ENCODE measurements at regions not wholly inside any gene's neighbourhood (a gene's known extent, or its start where the extent isn't known, plus 50 kb on each side); places are given as distances from the start of the nearest gene placed in this dataset.

- no peak for DNase-seq (ENCODE audit: extremely low read depth, low read depth, low spot score)
Observed at GRCh38 chr5:165119175-165119574, 1613.8 kb downstream of the MAT2B start.

GRCh38 chr5:165126598-165126997 is 1621.2 kb downstream of the MAT2B start:
- DNase-seq (ENCODE audit: extremely low read depth, low read depth, low spot score): no peak

- DNase-seq (ENCODE audit: extremely low read depth, low read depth, low spot score): no peak
Observed at GRCh38 chr5:165127941-165128340, 1622.5 kb downstream of the MAT2B start.

- no peak for DNase-seq (ENCODE audit: extremely low read depth, low read depth, low spot score)
Observed at GRCh38 chr5:165130656-165131055, 1625.2 kb downstream of the MAT2B start.

- DNase-seq (ENCODE audit: extremely low read depth, low read depth, low spot score): no peak
Observed at GRCh38 chr5:165134155-165134554, 1628.7 kb downstream of the MAT2B start.

- DNase-seq (ENCODE audit: extremely low read depth, low read depth, low spot score): no peak
Observed at GRCh38 chr5:165135565-165135964, 1630.1 kb downstream of the MAT2B start.

- DNase-seq (ENCODE audit: extremely low read depth, low read depth, low spot score): no peak
Observed at GRCh38 chr5:165137701-165138100, 1632.3 kb downstream of the MAT2B start.

- DNase-seq (ENCODE audit: extremely low read depth, low read depth, low spot score): no peak
Observed at GRCh38 chr5:165138236-165138635, 1632.8 kb downstream of the MAT2B start.

GRCh38 chr5:165139262-165139661 is 1633.8 kb downstream of the MAT2B start:
- DNase-seq (ENCODE audit: extremely low read depth, low read depth, low spot score): no peak

- no peak for DNase-seq (ENCODE audit: extremely low read depth, low read depth, low spot score)
Observed at GRCh38 chr5:165139721-165140120, 1634.3 kb downstream of the MAT2B start.

GRCh38 chr5:165143741-165144140 is 1638.3 kb downstream of the MAT2B start:
- no peak for DNase-seq (ENCODE audit: extremely low read depth, low read depth, low spot score)

- no peak for DNase-seq (ENCODE audit: extremely low read depth, low read depth, low spot score)
Observed at GRCh38 chr5:165149431-165149830, 1644.0 kb downstream of the MAT2B start.

GRCh38 chr5:165152058-165152457 is 1646.6 kb downstream of the MAT2B start:
- no peak for DNase-seq (ENCODE audit: extremely low read depth, low read depth, low spot score)

- DNase-seq (ENCODE audit: extremely low read depth, low read depth, low spot score): no peak
Observed at GRCh38 chr5:165157219-165157618, 1651.8 kb downstream of the MAT2B start.

GRCh38 chr5:165161204-165161603 is 1655.8 kb downstream of the MAT2B start:
- DNase-seq (ENCODE audit: extremely low read depth, low read depth, low spot score): no peak

GRCh38 chr5:165163861-165164260 is 1658.4 kb downstream of the MAT2B start:
- no peak for DNase-seq (ENCODE audit: extremely low read depth, low read depth, low spot score)

- no peak for DNase-seq (ENCODE audit: extremely low read depth, low read depth, low spot score)
Observed at GRCh38 chr5:165173651-165174050, 1668.2 kb downstream of the MAT2B start.

- DNase-seq (ENCODE audit: extremely low read depth, low read depth, low spot score): no peak
Observed at GRCh38 chr5:165175041-165175440, 1669.6 kb downstream of the MAT2B start.

- DNase-seq (ENCODE audit: extremely low read depth, low read depth, low spot score): no peak
Observed at GRCh38 chr5:165184183-165184582, 1678.8 kb downstream of the MAT2B start.

GRCh38 chr5:165185716-165186115 is 1680.3 kb downstream of the MAT2B start:
- no peak for DNase-seq (ENCODE audit: extremely low read depth, low read depth, low spot score)

GRCh38 chr5:165187815-165188214 is 1682.4 kb downstream of the MAT2B start:
- DNase-seq (ENCODE audit: extremely low read depth, low read depth, low spot score): no peak

GRCh38 chr5:165188556-165189175 is 1683.2 kb downstream of the MAT2B start:
- DNase-seq (ENCODE audit: extremely low read depth, low read depth, low spot score): no peak

GRCh38 chr5:165196961-165197360 is 1691.5 kb downstream of the MAT2B start:
- no peak for DNase-seq (ENCODE audit: extremely low read depth, low read depth, low spot score)
